Caco-2 (cell line): ENCODE measurements at regions not wholly inside any gene's neighbourhood (a gene's known extent, or its start where the extent isn't known, plus 50 kb on each side); places are given as distances from the start of the nearest gene placed in this dataset.

Experiments used
- BruUV-seq: library from RNA; stranded (reverse); fragments of 400-500 nt; replicated peaks from 2 replicates; lab custom pipeline; 2021; lab: Mats Ljungman, UMichigan
- CTCF ChIA-PET: fragments of 300-600 bp; sonication (Branson Sonifier 250); formaldehyde crosslinking; loops from one replicate; lab custom pipeline; 2022; ENCODE audit warnings: antibody characterized with exemption; lab: Charles Lee
- POLR2A ChIA-PET: fragments of 300-600 bp; sonication (Branson Sonifier 250); formaldehyde crosslinking; loops from one replicate; lab custom pipeline; 2022; ENCODE audit warnings: antibody characterized with exemption; lab: Charles Lee
- DNase-seq, 2 experiments: peaks; one replicate each; pipeline versions ENCODE4 v3.0.0 to v3.0.0-alpha.2; 2020 to 2022
- H3K27me3 ChIP-seq: replicated peaks from 2 replicates; pipeline ENCODE4 v1.6.0; 2011; ENCODE audit warnings: low read length; ENCODE audit not compliant: control insufficient read depth, insufficient read depth
- H3K36me3 ChIP-seq: 2 replicates; pipeline ENCODE4 v1.5.1; 2011; ENCODE audit warnings: low read length; ENCODE audit not compliant: control insufficient read depth, insufficient read depth
- H3K4me1 ChIP-seq: fragments of 250-450 bp; sonication (Bioruptor Pico); 2 replicates; pipeline ENCODE4 v1.5.1; 2020; ENCODE audit warnings: mild to moderate bottlenecking
- H3K4me3 ChIP-seq: 2 replicates; pipeline ENCODE4 v1.5.1; 2011; ENCODE audit warnings: low read depth, mild to moderate bottlenecking, control low read depth, low read length
- H3K9me3 ChIP-seq: fragments of 250-450 bp; sonication (Bioruptor Pico); 2 replicates; pipeline ENCODE4 v1.5.1; 2020; ENCODE audit warnings: mild to moderate bottlenecking, moderate library complexity
- H3K27ac Mint-ChIP-seq: one replicate; pipeline ENCODE4 v1.8.0; 2022; ENCODE audit warnings: mixed read lengths; ENCODE audit not compliant: unreplicated experiment
- H3K27me3 Mint-ChIP-seq: one replicate; pipeline ENCODE4 v1.8.0; 2022; ENCODE audit warnings: mixed read lengths; ENCODE audit not compliant: insufficient read depth, unreplicated experiment
- H3K36me3 Mint-ChIP-seq: one replicate; pipeline ENCODE4 v1.8.0; 2022; ENCODE audit warnings: mild to moderate bottlenecking, mixed read lengths; ENCODE audit not compliant: insufficient read depth, unreplicated experiment
- H3K4me1 Mint-ChIP-seq: one replicate; pipeline ENCODE4 v1.8.0; 2022; ENCODE audit warnings: low read depth, mixed read lengths; ENCODE audit not compliant: unreplicated experiment
- H3K4me3 Mint-ChIP-seq: one replicate; pipeline ENCODE4 v1.8.0; 2022; ENCODE audit warnings: mild to moderate bottlenecking, moderate library complexity, mixed read lengths; ENCODE audit not compliant: unreplicated experiment
- H3K9me3 Mint-ChIP-seq: one replicate; pipeline ENCODE4 v1.8.0; 2022; ENCODE audit warnings: mixed read lengths; ENCODE audit not compliant: unreplicated experiment
- CTCF ChIP-seq, 2 experiments: fragments of 200-600 bp in 1 of 2; IDR thresholded peaks; 1 replicate in 1 of 2; 2 replicates in 1 of 2; pipeline versions ENCODE4 v1.5.1 to v1.8.0; 2011 to 2022; ENCODE audit warnings: antibody characterized with exemption in 1 of 2, control low read depth in 1 of 2, inconsistent platforms in 1 of 2, low read depth in 1 of 2, low read length in 1 of 2, mild to moderate bottlenecking in 1 of 2, moderate library complexity in 1 of 2; ENCODE audit not compliant: insufficient read depth in 1 of 2, severe bottlenecking in 1 of 2, unreplicated experiment in 1 of 2
- intact Hi-C: fragments of 100-400 bp; cut with micrococcal nuclease; formaldehyde crosslinking; loops from one replicate; pipeline ENCODE4 v1.10.0; 2022; ENCODE audit not compliant: unreplicated experiment

GRCh38 chr21:19340954-19341353 lies 937.4 kb upstream of the TMPRSS15 start:
- Histone ChIP-seq H3K4me3 (no peak overlapping the region), H3K9me3 (no peaks in the 10 kb centered on the region), H3K27me3 (no peaks in the 10 kb centered on the region), H3K36me3 (no peaks in the 10 kb centered on the region), H3K4me1 (no peaks in the 10 kb centered on the region)
- Mint-ChIP-seq H3K4me3 (no peak overlapping the region), H3K27ac (no peak overlapping the region), H3K27me3 (no peaks in the 10 kb centered on the region), H3K4me1 (no peaks in the 10 kb centered on the region), H3K36me3 (no peaks in the 10 kb centered on the region), H3K9me3 (no peaks in the 10 kb centered on the region)
- no peak for DNase-seq
- ChIA-PET CTCF (no interaction called here), POLR2A (no interaction called here)
- TF ChIP-seq CTCF (IDR thresholded peaks at IDR 0.05; ENCODE audit: insufficient read depth in 1 of 2, low read depth in 1 of 2, low read length in 1 of 2, severe bottlenecking in 1 of 2, unreplicated experiment in 1 of 2): no peak
- intact Hi-C loops: no loop called here
- no TSS peak for BruUV-seq

GRCh38 chr21:19343711-19344110 lies 940.1 kb upstream of the TMPRSS15 start:
- Mint-ChIP-seq H3K36me3 (no peaks in the 10 kb centered on the region), H3K27ac (no peak overlapping the region), H3K9me3 (no peaks in the 10 kb centered on the region), H3K4me3 (no peak overlapping the region), H3K4me1 (no peaks in the 10 kb centered on the region), H3K27me3 (peaks cover 2% of the 10 kb centered on the region)
- H3K27me3 ChIP-seq: no peaks in the 10 kb centered on the region
- POLR2A ChIA-PET: no interaction called here
- no peaks in the 10 kb centered on the region for H3K9me3 ChIP-seq
- no peak for TF ChIP-seq CTCF (IDR thresholded peaks at IDR 0.05; ENCODE audit: insufficient read depth in 1 of 2, low read depth in 1 of 2, low read length in 1 of 2, severe bottlenecking in 1 of 2, unreplicated experiment in 1 of 2)
- intact Hi-C loops: no loop called here
- BruUV-seq: no TSS peak
- no peaks in the 10 kb centered on the region for H3K36me3 ChIP-seq
- H3K4me1 ChIP-seq: no peaks in the 10 kb centered on the region
- DNase-seq: no peak
- no peak overlapping the region for H3K4me3 ChIP-seq
- CTCF ChIA-PET: no interaction called here

- no peak overlapping the region for H3K4me3 Mint-ChIP-seq
These were observed 946.7 kb upstream of the TMPRSS15 start for GRCh38 chr21:19350286-19350685.

More at GRCh38 chr21:19350286-19350685, 946.7 kb upstream of the TMPRSS15 start:
- Histone ChIP-seq H3K9me3 (no peaks in the 10 kb centered on the region), H3K4me1 (no peaks in the 10 kb centered on the region), H3K36me3 (no peaks in the 10 kb centered on the region), H3K27me3 (no peaks in the 10 kb centered on the region), H3K4me3 (no peak overlapping the region)
- POLR2A ChIA-PET: no interaction called here
- Mint-ChIP-seq H3K9me3 (no peaks in the 10 kb centered on the region), H3K4me1 (no peaks in the 10 kb centered on the region), H3K27me3 (peaks cover 2% of the 10 kb centered on the region), H3K27ac (no peak overlapping the region), H3K36me3 (no peaks in the 10 kb centered on the region)
- no peak for TF ChIP-seq CTCF (IDR thresholded peaks at IDR 0.05; ENCODE audit: insufficient read depth in 1 of 2, low read depth in 1 of 2, low read length in 1 of 2, severe bottlenecking in 1 of 2, unreplicated experiment in 1 of 2)
- CTCF ChIA-PET: no interaction called here
- no TSS peak for BruUV-seq
- intact Hi-C loops: no loop called here
- DNase-seq: no peak
